ENCODE measurements at regions not wholly inside any gene's neighbourhood (a gene's known extent, or its start where the extent isn't known, plus 50 kb on each side); places are given as distances from the start of the nearest gene placed in this dataset.

- Histone ChIP-seq H3K36me3 (ENCODE audit: control insufficient read depth in 2 of 3, insufficient read depth in 3 of 3, low read length in 3 of 3) (no peaks in the 10 kb centered on the region), H3K27ac (ENCODE audit: low read depth in 2 of 2, low read length in 2 of 2) (no peak overlapping the region), H3K4me3 (ENCODE audit: low read length in 3 of 3) (no peak overlapping the region), H3K27me3 (ENCODE audit: control insufficient read depth, insufficient read depth, low read length) (no peaks in the 10 kb centered on the region), H3K9ac (ENCODE audit: low read length in 3 of 3) (no peak overlapping the region), H3K9me3 (ENCODE audit: control insufficient read depth in 2 of 3, insufficient read depth in 1 of 3, low read length in 3 of 3) (no peaks in the 10 kb centered on the region), H3K4me1 (ENCODE audit: control insufficient read depth in 2 of 3, insufficient read depth in 2 of 3, low read depth in 1 of 3, low read length in 3 of 3) (no peaks in the 10 kb centered on the region)
- DNase-seq (no peak), FAIRE-seq (no peak)
- intact Hi-C loops (cut with DNase I), result no loop called here
- no peak for TF ChIP-seq CTCF (IDR thresholded peaks at IDR 0.05; ENCODE audit: borderline replicate concordance, extremely low read depth, insufficient read depth)
Measured at GRCh38 chr5:28269978-28270377, 1231.6 kb upstream of the CDH9 start.

- intact Hi-C loops (cut with DNase I), result no loop called here
- Histone ChIP-seq H3K9ac (ENCODE audit: low read length in 3 of 3) (no peak overlapping the region), H3K36me3 (ENCODE audit: control insufficient read depth in 2 of 3, insufficient read depth in 3 of 3, low read length in 3 of 3) (no peaks in the 10 kb centered on the region), H3K4me1 (ENCODE audit: control insufficient read depth in 2 of 3, insufficient read depth in 2 of 3, low read depth in 1 of 3, low read length in 3 of 3) (no peaks in the 10 kb centered on the region), H3K4me3 (ENCODE audit: low read length in 3 of 3) (no peak overlapping the region), H3K9me3 (ENCODE audit: control insufficient read depth in 2 of 3, insufficient read depth in 1 of 3, low read length in 3 of 3) (no peaks in the 10 kb centered on the region), H3K27me3 (ENCODE audit: control insufficient read depth, insufficient read depth, low read length) (no peaks in the 10 kb centered on the region), H3K27ac (ENCODE audit: low read depth in 2 of 2, low read length in 2 of 2) (no peak overlapping the region)
- DNase-seq (no peak), FAIRE-seq (no peak)
- no peak for TF ChIP-seq CTCF (IDR thresholded peaks at IDR 0.05; ENCODE audit: borderline replicate concordance, extremely low read depth, insufficient read depth)
Measured at GRCh38 chr5:28265877-28266276, 1227.5 kb upstream of the CDH9 start.

GRCh38 chr5:28254846-28255245 lies 1216.5 kb upstream of the CDH9 start:
- H3K9me3 ChIP-seq (ENCODE audit: control insufficient read depth in 2 of 3, insufficient read depth in 1 of 3, low read length in 3 of 3), result peaks cover 0 to 4% (median 0%) of the 10 kb centered on the region in 3 donors
- no peaks in the 10 kb centered on the region for H3K36me3 ChIP-seq (ENCODE audit: control insufficient read depth in 2 of 3, insufficient read depth in 3 of 3, low read length in 3 of 3)
- no peak overlapping the region for H3K4me3 ChIP-seq (ENCODE audit: low read length in 3 of 3)
- FAIRE-seq, result no peak
- intact Hi-C loops (cut with DNase I), result no loop called here
- no peak overlapping the region for H3K9ac ChIP-seq (ENCODE audit: low read length in 3 of 3)
- TF ChIP-seq CTCF (IDR thresholded peaks at IDR 0.05; ENCODE audit: borderline replicate concordance, extremely low read depth, insufficient read depth), result no peak
- DNase-seq, result no peak
- no peaks in the 10 kb centered on the region for H3K4me1 ChIP-seq (ENCODE audit: control insufficient read depth in 2 of 3, insufficient read depth in 2 of 3, low read depth in 1 of 3, low read length in 3 of 3)
- no peak overlapping the region for H3K27ac ChIP-seq (ENCODE audit: low read depth in 2 of 2, low read length in 2 of 2)
- H3K27me3 ChIP-seq (ENCODE audit: control insufficient read depth, insufficient read depth, low read length), result no peaks in the 10 kb centered on the region

GRCh38 chr5:28253431-28253830 lies 1215.0 kb upstream of the CDH9 start:
- no peaks in the 10 kb centered on the region for H3K27me3 ChIP-seq (ENCODE audit: control insufficient read depth, insufficient read depth, low read length)
- H3K36me3 ChIP-seq (ENCODE audit: control insufficient read depth in 2 of 3, insufficient read depth in 3 of 3, low read length in 3 of 3), result no peaks in the 10 kb centered on the region
- DNase-seq (no peak), FAIRE-seq (no peak)
- no peak overlapping the region for H3K9ac ChIP-seq (ENCODE audit: low read length in 3 of 3)
- H3K4me1 ChIP-seq (ENCODE audit: control insufficient read depth in 2 of 3, insufficient read depth in 2 of 3, low read depth in 1 of 3, low read length in 3 of 3), result no peaks in the 10 kb centered on the region
- intact Hi-C loops (cut with DNase I), result no loop called here
- H3K9me3 ChIP-seq (ENCODE audit: control insufficient read depth in 2 of 3, insufficient read depth in 1 of 3, low read length in 3 of 3), result peaks cover 0 to 4% (median 0%) of the 10 kb centered on the region in 3 donors
- H3K4me3 ChIP-seq (ENCODE audit: low read length in 3 of 3), result no peak overlapping the region
- no peak overlapping the region for H3K27ac ChIP-seq (ENCODE audit: low read depth in 2 of 2, low read length in 2 of 2)
- no peak for TF ChIP-seq CTCF (IDR thresholded peaks at IDR 0.05; ENCODE audit: borderline replicate concordance, extremely low read depth, insufficient read depth)
